CD1c-positive myeloid dendritic cell (primary cell): ENCODE measurements at regions not wholly inside any gene's neighbourhood (a gene's known extent, or its start where the extent isn't known, plus 50 kb on each side); places are given as distances from the start of the nearest gene placed in this dataset.

ENCODE experiments used
- DNase-seq: peaks from one replicate; pipeline ENCODE4 v3.0.0-alpha.2; 2016; ENCODE audit errors: extremely low spot score

DNA sequence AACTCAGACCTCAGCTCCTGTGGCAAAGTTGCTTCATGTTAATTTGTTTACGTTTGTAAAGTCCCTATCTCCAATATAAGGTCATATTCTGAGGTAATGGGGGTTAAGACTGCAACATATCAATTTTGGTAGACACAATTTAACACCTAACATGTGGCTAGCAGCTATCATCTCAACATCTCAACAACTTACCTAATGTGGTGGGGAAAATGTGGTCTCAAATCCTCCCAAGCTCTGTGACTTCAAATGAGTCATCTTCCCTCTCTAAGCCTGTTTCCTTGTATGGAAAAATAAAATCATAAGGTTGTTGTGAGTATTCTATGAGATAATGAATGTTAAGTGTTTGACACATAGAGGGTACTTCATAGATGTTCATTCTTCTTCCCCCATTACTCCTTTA is 443.3 kb downstream of the CDK5RAP2 start:
- DNase-seq = no peak

DNA sequence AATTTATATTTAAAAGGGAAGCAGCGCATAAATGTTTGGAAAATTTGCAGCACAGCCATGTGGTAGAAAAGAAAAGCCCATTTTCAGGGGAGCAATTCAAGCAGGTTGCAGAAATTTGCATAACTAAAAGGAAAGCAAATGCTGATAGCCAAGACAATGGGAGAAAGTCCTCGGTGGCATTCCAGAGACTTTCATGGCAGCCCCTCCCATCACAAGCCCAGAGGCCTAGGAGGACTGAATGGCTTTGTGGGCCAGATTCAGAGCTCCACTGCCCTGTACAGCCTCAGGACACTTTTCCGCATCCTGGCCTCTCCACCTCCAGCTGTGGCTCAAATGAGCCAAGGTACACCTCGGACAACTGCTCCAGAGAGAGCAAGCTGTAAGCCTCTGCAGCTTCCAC is 462.9 kb downstream of the CDK5RAP2 start:
- DNase-seq = no peak

DNA sequence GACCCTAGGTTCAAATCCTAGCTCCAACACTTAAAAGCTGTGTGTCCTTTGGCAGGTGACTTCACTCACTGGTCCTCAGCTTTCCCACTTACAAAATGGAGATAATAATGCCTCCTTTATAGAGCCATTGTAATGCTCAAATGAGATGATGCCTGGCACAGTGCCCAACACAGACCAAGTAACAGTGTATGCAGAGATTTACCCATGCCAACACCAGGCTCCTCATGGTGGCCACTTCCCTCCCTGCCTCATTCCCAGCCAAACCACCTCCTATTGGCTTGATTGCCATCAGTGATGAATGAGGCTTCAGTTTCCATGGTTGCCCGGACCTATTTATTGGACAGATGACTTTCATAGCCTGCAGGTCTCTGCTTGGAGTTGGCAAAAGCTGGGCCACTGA is 469.4 kb downstream of the CDK5RAP2 start:
- no peak for DNase-seq

DNA sequence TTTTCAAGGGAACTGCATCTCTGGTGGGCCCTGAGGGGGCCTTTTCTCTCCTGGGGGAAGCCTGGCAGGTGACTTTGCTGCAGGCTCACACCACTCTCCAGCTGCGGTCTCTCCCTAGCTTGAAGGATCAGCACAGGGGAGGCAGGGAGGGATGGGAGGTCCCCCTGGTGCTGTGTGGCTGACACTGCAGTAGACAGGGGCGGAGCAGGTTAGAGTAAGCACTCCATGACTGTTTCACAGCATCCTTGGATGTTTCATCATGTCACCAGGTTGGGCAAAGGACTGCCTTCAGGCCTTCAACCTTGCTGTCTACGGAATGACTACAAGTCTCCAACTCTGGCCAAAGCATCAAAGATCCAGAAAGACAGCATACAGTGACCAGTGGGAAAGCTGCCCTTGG is 470.7 kb downstream of the CDK5RAP2 start:
- no peak for DNase-seq

DNA sequence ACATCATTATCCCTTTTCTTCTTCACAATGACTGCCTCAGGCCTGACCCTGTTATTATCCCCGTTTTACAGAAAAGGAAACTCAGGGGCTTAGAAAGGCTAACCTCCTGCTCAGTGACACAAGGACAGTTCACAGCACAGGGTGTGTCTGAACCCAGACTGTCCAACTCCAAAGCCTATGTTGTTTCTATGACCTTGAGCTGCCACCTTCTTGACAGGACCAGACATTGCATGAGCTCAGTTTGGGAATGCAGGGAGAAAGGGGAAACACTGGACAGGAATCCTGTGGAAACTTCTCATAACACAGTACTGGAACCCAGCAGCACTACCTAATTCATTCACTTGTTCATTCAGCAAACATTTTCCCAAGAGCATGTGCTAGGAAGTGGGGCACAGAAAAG is 472.8 kb downstream of the CDK5RAP2 start:
- DNase-seq = no peak

DNA sequence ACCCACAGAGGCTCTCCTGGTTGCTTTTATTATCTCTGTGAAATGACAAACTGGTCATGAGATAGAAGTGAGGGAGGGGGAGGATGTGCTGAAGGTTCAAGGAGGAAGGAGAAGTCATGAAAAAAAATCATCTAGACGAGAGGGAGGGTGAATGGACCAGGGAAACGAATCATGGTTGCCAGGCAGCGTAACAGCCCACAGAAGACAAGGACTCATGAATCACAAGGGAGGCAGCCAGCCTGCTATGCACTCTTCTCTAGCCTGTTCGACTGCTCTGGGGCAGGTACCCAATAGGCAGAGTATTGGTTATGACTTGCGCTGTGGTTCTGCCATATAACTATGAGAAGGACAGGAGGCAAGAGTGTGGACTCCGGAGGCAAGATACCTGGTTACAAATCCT is 475.2 kb downstream of the CDK5RAP2 start:
- DNase-seq = no peak

DNA sequence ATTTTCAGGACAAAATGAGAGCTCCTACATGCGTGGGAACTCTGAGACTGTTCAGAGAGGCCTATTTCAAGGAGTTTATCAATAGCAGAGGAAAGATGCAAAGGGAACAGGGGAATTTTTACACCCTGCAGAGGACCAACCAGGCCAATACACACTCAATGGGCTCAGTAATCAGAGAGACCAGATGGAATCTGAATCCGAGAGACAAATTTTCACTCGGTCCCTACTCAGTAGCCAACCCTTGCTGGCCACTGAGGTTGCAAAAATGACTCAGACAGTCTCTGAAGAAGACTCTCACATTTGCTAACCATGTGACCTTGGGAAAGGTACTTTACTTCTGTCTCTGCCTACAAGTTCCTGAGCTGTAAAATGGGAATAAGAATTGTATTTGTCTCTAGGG is 479.4 kb downstream of the CDK5RAP2 start:
- DNase-seq = no peak

DNA sequence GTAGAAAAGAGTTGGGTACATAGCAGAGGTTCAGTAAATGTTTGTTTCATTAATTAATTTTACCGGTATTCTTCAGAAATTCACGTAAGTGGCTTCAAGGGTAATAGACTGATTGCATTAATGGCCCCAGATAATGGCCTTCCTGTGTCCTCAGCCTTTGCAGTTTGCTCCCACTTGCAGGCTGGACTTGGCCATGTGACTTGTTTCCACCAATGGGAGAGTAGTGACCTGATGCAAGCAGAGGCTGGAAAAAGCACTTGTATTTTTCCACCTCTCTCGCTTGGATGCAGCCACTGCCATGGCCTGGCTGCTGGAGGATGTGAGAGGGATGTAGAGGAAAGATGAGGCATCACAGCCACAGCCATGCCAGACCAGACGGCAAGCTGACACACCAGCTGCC is 480.9 kb downstream of the CDK5RAP2 start:
- DNase-seq = no peak

DNA sequence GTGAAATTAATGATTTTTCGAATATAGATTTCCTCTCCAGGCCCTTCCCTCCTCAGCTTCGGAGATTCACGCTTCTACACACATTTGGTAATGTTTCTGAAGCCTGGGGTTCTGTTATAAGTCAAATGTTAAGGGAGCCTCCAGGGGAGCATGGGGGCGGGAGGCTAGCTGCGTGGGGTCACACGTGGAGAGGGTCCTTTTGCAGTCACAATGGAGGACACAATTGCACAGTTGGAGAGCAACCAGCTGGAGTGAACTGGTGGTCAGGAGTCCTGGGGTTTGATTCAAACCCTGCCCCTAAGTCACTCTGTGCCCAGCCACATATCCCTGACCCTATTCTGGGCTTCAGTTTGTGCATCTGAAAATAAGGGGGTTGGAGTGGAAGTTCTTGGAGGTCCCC is 481.4 kb downstream of the CDK5RAP2 start:
- DNase-seq = no peak

DNA sequence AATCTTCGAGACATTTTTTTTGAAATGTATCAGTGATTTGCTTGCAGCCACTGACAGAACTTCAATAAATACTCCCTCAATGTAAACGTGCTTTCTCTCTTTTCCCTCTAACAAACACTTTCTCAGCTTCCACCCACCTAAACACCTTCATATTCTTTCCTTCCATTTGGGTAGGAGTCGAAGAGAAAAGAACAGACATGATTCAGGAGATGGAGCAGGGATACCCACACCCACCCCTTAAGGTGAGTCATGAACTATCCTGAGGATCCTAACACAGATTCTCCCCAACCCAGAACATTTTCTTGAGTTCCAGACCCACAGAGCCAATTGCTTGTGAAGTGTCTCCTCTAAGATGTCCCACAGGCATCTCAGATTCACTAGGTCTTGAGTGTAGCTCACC is 488.8 kb downstream of the CDK5RAP2 start:
- DNase-seq = no peak

DNA sequence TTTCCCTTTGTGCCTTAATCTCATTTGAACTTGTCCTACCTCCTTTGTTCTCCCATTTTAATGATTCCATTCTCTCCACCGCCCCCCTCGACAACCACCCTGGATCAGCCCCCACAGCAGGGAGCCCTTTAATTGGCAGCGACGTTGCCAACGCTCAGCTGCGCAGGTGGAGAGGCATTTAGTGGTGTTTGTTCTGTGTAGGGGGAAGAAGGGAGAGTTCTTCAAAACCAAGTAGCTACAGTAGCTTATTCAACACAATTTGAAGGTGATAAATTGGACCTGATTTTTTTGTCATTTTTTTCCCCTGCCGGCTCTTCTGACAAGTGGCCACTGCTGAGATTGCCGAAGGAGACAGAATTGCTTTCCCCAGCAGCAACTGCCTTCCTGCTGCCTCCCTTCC is 499.1 kb downstream of the CDK5RAP2 start:
- DNase-seq = no peak

DNA sequence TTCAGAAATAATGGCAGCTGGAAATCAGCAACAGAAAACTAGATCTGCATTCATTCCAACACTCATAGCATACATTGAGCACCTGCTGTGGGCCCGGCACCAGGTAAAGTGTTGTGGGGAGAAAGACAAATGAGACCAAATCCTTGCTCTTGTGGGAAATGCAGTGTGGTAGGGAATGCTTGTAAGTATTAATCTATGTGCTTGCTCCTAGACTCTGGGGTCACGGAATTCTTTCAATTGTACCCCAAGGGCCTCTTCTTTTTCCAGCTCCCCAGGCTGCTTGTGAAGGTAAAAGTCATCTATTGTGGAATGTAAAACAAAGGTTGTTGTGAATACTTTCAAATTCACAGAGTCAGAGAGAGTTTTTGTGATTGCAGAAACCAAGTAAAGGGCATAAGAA is 501.9 kb downstream of the CDK5RAP2 start:
- DNase-seq = no peak

DNA sequence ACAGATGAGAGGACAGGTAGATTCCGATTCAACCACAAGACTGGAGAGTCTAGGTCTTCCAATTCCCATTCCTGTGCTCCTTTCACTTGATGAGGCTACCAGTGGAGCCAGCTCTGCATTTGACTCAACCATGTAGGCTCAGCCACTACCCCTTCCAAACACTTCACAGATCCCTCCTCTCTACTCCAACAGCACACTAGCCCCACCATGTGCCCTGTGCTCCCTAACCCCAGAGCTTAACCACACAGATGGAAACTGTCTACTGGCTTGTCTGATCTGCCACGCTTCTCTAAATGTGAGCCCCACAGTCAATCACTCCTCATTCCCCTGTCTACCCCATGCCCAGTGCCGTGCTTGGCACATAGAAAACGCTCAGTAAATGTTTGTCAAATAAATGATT is 508.2 kb downstream of the CDK5RAP2 start:
- no peak for DNase-seq

DNA sequence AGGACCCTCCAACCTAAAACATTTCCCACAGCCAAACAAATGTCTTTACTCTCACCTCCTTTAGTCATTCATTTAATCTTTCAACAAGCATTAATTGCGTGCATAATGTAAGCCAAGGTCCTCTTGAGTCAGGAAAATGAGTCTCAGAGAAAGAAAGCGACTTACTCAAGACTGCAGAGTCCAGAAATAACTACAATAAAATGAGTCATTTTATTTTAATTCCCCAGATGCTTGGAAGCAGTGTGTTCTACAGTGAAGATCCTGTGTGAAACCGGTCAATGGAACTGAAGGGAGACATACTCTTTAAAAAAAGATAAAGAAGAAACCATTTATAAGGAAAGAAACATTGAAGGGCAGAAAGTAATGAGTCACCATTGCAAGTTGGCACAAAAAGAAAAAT is 513.7 kb downstream of the CDK5RAP2 start:
- DNase-seq = no peak

DNA sequence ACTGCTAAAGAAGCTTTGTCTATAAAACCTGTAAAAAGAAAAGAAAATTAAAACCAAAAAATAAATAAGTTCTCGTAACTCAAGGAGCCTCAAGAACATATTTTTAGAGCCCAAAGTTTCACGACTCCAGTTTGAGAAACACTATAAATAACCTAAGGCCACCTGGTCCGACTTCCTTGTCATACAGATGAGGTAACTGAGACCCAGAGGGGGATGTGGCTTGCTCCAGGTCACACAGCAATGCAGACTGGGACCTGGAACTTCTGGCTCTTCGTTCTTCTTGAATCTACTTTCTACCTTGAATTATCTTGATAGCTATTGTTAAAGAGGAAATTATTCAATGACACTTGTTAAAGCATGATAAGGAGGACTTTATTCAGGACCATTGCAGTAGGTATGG is 514.8 kb downstream of the CDK5RAP2 start:
- no peak for DNase-seq

DNA sequence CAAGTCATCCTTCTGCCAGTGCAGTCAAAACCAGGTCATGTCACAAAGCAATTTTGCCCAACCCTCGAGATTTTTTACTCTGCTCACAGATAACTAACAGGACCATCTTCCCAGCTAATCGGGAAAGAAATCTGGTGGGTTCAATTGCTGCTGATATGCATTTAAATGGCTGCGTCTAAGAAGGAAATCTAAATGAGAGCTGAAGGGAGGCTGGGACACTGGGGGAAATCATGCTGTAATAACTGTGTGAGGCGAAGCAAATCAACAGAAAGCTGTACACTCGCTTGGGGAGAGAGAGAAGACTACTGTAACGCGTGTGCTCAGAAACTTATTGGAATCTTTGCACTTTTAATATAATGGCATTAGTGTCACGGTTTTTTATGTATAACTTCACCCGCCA is 535.0 kb downstream of the CDK5RAP2 start:
- no peak for DNase-seq

DNA sequence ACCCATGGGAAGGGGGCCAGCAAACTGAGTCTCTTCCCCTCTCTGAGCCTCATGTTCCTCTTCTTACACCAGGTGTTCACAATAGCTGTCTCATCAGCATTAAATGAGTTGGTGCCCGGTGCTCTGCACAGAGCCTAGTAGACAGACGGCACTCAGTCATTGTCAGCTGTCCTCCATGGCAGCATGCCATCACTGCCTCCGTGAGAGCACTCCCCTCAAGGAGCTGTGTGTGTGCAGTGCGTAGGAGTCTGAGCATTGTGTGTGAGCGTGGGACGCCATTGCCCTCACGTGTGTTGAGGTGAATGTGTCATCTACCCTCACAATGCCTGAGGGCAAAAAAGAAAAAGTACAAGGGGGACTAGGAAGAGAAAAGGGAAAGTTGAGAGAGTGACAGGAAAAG is 536.5 kb downstream of the CDK5RAP2 start:
- no peak for DNase-seq

DNA sequence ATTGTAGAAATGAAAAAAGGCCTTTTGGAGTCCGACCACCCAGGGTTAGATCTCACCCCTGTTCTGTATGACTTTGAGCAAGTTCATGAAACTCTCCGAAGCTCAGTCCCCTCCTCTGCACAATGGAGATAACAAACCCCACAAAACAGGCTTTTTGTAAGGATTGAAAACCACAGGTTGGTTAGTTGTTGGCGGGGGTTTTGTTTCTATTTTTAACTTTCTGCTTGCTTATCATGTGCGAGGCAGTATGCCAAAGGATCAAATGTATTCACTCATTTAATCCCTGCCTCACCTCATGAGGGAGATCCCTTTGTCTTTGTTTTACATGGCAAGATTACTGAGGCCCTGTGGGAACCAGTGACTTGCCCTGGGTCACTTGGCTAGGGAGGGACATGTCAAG is 539.1 kb downstream of the CDK5RAP2 start:
- DNase-seq = no peak

DNA sequence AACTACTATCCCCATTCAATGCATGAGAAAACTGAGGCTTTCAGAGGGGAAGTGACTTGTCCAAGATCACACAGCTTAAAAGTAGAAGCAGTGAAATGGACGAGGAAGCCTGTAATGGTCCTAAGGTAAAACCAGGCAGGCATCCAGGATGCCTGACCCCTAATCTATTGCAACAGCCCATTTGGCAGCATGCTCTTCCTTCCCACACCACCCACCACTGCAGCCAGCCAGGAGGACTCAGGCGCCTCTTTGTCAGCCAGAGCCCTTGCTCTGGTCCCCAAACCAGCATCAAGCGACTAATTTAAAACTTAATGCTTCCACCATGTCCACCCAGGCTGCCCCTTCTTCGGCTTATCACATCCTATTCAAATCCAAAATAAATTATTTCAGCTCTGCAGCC is 541.6 kb downstream of the CDK5RAP2 start:
- DNase-seq = no peak

DNA sequence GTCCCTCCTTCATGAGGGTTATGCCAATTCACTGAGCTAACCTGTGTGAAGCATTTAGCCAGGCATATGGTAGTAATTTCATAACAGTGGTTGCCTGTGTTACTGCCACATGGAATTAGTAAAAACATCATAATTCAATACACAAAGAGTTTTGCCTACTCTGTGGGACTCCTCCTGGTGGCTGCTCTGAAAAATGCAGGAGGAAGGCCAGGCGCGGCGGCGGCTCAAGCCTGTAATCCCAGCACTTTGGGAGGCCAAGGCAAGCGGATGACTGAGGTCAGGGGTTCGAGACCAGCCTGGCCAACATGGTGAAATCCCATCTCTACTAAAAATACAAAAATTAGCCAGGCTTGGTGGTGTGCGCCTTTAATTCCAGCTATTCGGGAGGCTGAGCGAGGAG is 547.3 kb downstream of the CDK5RAP2 start:
- DNase-seq = no peak

DNA sequence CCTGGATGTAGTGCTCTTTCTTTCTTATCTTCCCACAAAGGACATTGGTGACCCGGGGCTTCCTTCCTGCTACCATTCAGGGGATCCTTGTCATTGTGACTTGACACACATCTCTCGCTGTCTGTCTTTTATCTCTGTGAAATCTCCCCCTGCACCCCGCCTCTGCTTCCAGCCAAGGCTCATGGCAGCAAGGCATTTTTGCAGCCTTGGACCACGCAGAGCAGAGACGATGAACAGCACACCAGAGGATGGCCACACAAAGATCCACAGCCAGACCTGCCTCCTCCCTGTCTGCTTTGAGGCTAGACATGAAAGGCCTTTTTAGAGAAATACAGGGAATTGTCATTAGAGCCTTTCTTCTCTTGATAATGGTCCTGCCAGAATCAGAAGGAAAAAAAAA is 549.1 kb downstream of the CDK5RAP2 start:
- DNase-seq = no peak

DNA sequence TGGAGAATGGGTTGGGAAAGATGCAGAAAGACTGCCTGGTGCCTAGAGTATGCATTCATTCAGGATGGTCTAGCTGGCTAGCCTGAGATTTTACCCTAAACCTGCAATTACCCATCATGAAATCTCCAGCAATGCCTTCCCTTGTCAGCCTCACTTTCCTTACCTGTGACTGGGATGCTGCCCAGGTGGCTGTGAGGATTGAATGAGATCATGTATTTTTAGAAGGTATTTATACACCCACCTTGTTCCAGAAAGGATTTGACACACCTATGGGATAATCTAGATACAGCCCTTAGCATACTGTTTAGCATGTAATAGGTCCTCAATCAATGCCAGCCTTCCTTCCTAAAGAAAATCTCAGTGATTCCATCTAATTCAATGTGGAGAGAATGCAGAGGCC is 561.4 kb downstream of the CDK5RAP2 start:
- DNase-seq = no peak

DNA sequence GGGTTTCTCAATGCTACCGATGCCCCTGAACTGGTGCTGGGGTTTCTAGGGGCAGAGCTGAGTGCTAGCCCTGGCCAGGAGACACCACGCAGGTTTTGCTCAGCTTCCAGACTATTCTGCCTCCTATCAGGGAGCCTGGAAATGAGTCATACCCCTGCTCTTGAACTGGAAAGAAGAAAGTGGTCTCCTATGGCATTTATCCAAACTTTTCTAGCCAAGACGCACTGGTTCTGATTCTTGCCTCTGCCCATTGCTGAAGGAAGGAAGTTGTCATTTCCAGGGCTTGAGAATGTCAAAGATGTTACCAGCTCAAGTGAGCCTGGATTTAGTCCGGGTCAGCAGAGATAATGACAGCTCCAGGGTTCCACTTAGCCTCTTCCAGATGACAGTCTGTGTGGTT is 561.9 kb downstream of the CDK5RAP2 start:
- DNase-seq = no peak

DNA sequence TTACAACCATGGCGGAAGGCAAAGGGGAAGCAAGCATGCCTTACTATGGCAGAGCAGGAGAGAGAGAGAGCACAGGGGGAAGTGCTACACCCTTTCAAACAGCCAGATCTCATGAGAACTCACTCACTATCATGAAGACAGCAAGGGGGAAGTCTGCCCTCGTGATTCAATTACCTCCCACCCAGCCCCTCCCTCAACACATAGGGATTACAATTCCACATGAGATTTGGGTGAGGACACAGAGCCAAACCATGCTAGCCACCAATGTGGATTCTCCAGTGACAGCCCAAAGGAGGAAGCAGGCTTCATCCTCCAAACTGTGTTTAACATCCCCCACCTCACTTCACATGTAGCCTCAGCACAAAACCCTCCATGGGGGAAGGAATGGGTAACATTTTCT is 563.7 kb downstream of the CDK5RAP2 start:
- DNase-seq = no peak

DNA sequence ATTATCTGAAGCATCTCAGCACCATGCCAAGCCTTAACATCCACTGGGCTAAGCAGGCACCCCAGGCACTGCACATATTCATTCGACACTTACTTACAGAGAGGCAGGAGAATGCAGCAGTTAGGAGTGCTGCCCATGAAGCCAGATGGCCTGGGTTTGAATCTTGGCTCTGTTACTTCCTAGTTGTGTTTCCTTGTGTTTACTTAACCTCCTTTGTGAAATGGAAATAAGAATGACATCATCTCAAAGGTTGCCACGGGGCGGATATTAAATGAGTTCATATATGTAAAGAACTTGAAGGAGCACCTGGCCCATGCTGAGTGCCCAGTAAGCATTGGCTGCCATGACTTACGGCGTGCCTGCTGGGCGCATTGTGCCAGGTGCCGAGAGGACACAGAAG is 565.2 kb downstream of the CDK5RAP2 start:
- no peak for DNase-seq
